H9 (cell line): ENCODE measurements at regions not wholly inside any gene's neighbourhood (a gene's known extent, or its start where the extent isn't known, plus 50 kb on each side); places are given as distances from the start of the nearest gene placed in this dataset.

Experiments
- DNase-seq: peaks from one replicate; pipeline ENCODE4 v3.0.0-alpha.2; 2017
- H2AFZ ChIP-seq: one replicate; pipeline ENCODE4 v1.6.1; 2013; ENCODE audit warnings: mild to moderate bottlenecking, low read length, control low read depth, moderate library complexity
- H2AK5ac ChIP-seq: 2 replicates; pipeline ENCODE4 v1.6.1; 2013; ENCODE audit warnings: low read length, control low read depth, mixed read lengths; ENCODE audit not compliant: insufficient read length
- H2BK120ac ChIP-seq: one replicate; pipeline ENCODE4 v1.6.1; 2013; ENCODE audit warnings: low read depth, mild to moderate bottlenecking, low read length, control low read depth, inconsistent platforms; ENCODE audit not compliant: poor library complexity, severe bottlenecking
- H2BK12ac ChIP-seq: 2 replicates; pipeline ENCODE4 v1.6.1; 2013; ENCODE audit warnings: low read length, control low read depth, mixed read lengths, low read depth; ENCODE audit not compliant: insufficient read length
- H2BK15ac ChIP-seq: 2 replicates; pipeline ENCODE4 v1.6.1; 2013; ENCODE audit warnings: low read depth, low read length, control low read depth
- H2BK20ac ChIP-seq: one replicate; pipeline ENCODE4 v1.6.1; 2013; ENCODE audit warnings: low read depth, mild to moderate bottlenecking, low read length, control low read depth, inconsistent platforms; ENCODE audit not compliant: poor library complexity, severe bottlenecking
- H2BK5ac ChIP-seq: 2 replicates; pipeline ENCODE4 v1.6.1; 2013; ENCODE audit warnings: low read length, control low read depth, mixed read lengths; ENCODE audit not compliant: insufficient read length
- H3K14ac ChIP-seq: 2 replicates; pipeline ENCODE4 v1.6.1; 2013; ENCODE audit warnings: low read length, control low read depth; ENCODE audit not compliant: insufficient read depth
- H3K18ac ChIP-seq: 2 replicates; pipeline ENCODE4 v1.6.1; 2013; ENCODE audit warnings: low read depth, mild to moderate bottlenecking, mixed read lengths, low read length, control low read depth; ENCODE audit not compliant: insufficient read length
- H3K23ac ChIP-seq: 2 replicates; pipeline ENCODE4 v1.6.1; 2013; ENCODE audit warnings: low read length, control low read depth, mixed read lengths, low read depth; ENCODE audit not compliant: insufficient read length
- H3K23me2 ChIP-seq: 2 replicates; pipeline ENCODE4 v1.6.1; 2013; ENCODE audit warnings: low read depth, mild to moderate bottlenecking, mixed read lengths, low read length, control low read depth; ENCODE audit not compliant: insufficient read length, poor library complexity, severe bottlenecking
- H3K27ac ChIP-seq: 2 replicates; pipeline ENCODE4 v1.5.1; 2013; ENCODE audit warnings: low read length, control low read depth, mixed read lengths, low read depth; ENCODE audit not compliant: insufficient read length
- H3K27me3 ChIP-seq: 2 replicates; pipeline ENCODE4 v1.6.1; 2013; ENCODE audit warnings: low read length, control low read depth, inconsistent platforms; ENCODE audit not compliant: insufficient read depth
- H3K4ac ChIP-seq: 2 replicates; pipeline ENCODE4 v1.6.1; 2013; ENCODE audit warnings: low read depth, mild to moderate bottlenecking, control low read depth, inconsistent platforms, low read length, moderate library complexity
- H3K4me1 ChIP-seq: 2 replicates; pipeline ENCODE4 v1.6.1; 2013; ENCODE audit warnings: low read length, control low read depth, inconsistent platforms; ENCODE audit not compliant: insufficient read depth
- H3K4me2 ChIP-seq: 2 replicates; pipeline ENCODE4 v1.6.1; 2013; ENCODE audit warnings: low read length, control low read depth, mixed read lengths; ENCODE audit not compliant: insufficient read length, insufficient read depth
- H3K56ac ChIP-seq: 2 replicates; pipeline ENCODE4 v1.6.1; 2013; ENCODE audit warnings: low read depth, mild to moderate bottlenecking, mixed read lengths, low read length, control low read depth; ENCODE audit not compliant: insufficient read length
- H3K79me1 ChIP-seq: 2 replicates; pipeline ENCODE4 v1.6.1; 2013; ENCODE audit warnings: low read depth, mild to moderate bottlenecking, moderate library complexity, low read length, control low read depth, inconsistent platforms; ENCODE audit not compliant: insufficient read depth, poor library complexity, severe bottlenecking
- H3K79me2 ChIP-seq: 2 replicates; pipeline ENCODE4 v1.6.1; 2013; ENCODE audit warnings: low read length, control low read depth, inconsistent platforms; ENCODE audit not compliant: insufficient read depth
- H3K9ac ChIP-seq: 2 replicates; pipeline ENCODE4 v1.6.1; 2013; ENCODE audit warnings: low read length, control low read depth, mixed read lengths; ENCODE audit not compliant: insufficient read length; ENCODE audit errors: extremely low read depth
- H3K9me3 ChIP-seq: one replicate; pipeline ENCODE4 v1.6.1; 2013; ENCODE audit warnings: low read depth, low read length, inconsistent platforms; ENCODE audit not compliant: control insufficient read depth
- H3T11ph ChIP-seq: one replicate; pipeline ENCODE4 v1.6.1; 2013; ENCODE audit warnings: mild to moderate bottlenecking, low read length, control low read depth, inconsistent platforms
- H4K20me1 ChIP-seq: one replicate; pipeline ENCODE4 v1.6.1; 2013; ENCODE audit not compliant: control insufficient read depth, insufficient read length, insufficient read depth
- H4K5ac ChIP-seq: 2 replicates; pipeline ENCODE4 v1.6.1; 2013; ENCODE audit warnings: low read depth, mild to moderate bottlenecking, mixed read lengths, low read length, control low read depth; ENCODE audit not compliant: insufficient read length
- H4K8ac ChIP-seq: replicated peaks from 2 replicates; pipeline ENCODE4 v1.6.1; 2013; ENCODE audit warnings: low read length, control low read depth, mixed read lengths, low read depth; ENCODE audit not compliant: insufficient read length
- H4K91ac ChIP-seq: 2 replicates; pipeline ENCODE4 v1.6.1; 2013; ENCODE audit warnings: low read depth, mild to moderate bottlenecking, moderate library complexity, mixed read lengths, low read length, control low read depth; ENCODE audit not compliant: insufficient read length
- H3K27ac Mint-ChIP-seq, 3 experiments: 2 replicates in 2 of 3; 3 replicates in 1 of 3; pipeline ENCODE4 v1.8.0; 2020 to 2021; ENCODE audit warnings: mixed read lengths in 3 of 3, mild to moderate bottlenecking in 1 of 3, moderate library complexity in 1 of 3
- H3K27me3 Mint-ChIP-seq: 2 replicates; pipeline ENCODE4 v1.8.0; 2021; ENCODE audit warnings: low read depth, mild to moderate bottlenecking, moderate library complexity, mixed read lengths
- H3K36me3 Mint-ChIP-seq, 3 experiments: 2 replicates in 2 of 3; 3 replicates in 1 of 3; pipeline ENCODE4 v1.8.0; 2020 to 2021; ENCODE audit warnings: low read depth in 3 of 3, mixed read lengths in 3 of 3; ENCODE audit not compliant: insufficient read depth in 1 of 3
- H3K4me1 Mint-ChIP-seq, 2 experiments: 2 replicates each; pipeline ENCODE4 v1.8.0; 2020; ENCODE audit warnings: mixed read lengths in 2 of 2
- H3K4me3 Mint-ChIP-seq, 2 experiments: 2 replicates in 1 of 2; 3 replicates in 1 of 2; pipeline ENCODE4 v1.8.0; 2020 to 2021; ENCODE audit warnings: mild to moderate bottlenecking in 2 of 2, mixed read lengths in 2 of 2, moderate library complexity in 1 of 2
- H3K9me3 Mint-ChIP-seq, 2 experiments: 2 replicates in 1 of 2; 3 replicates in 1 of 2; pipeline ENCODE4 v1.8.0; 2020; ENCODE audit warnings: mild to moderate bottlenecking in 2 of 2, mixed read lengths in 2 of 2, moderate library complexity in 1 of 2
- CTCF ChIP-seq: fragments of 200-600 bp; sonication (generic); conservative IDR thresholded peaks from 3 replicates; pipeline ENCODE4 v1.8.0; 2021; ENCODE audit warnings: antibody characterized with exemption, mild to moderate bottlenecking
- WGBS: extraction: QIAGEN DNeasy Blood & Tissue Kit; methylation state at CpG from one replicate; pipeline ENCODE4 v1.1.7; 2013; ENCODE audit warnings: missing lambda C conversion rate, low lambda C conversion rate, mixed read lengths; ENCODE audit not compliant: insufficient read length; ENCODE audit errors: extremely low coverage; 5-methylcytosine and 5-hydroxymethylcytosine counted together

GRCh38 chr2:45212953-45213635 is 203.8 kb upstream of the SIX2 start:
- Histone ChIP-seq H2BK12ac (no peak overlapping the region), H3K9ac (no peak overlapping the region), H3K18ac (no peak overlapping the region), H4K5ac (no peak overlapping the region), H2AK5ac (no peak overlapping the region), H3T11ph (no peak overlapping the region), H3K56ac (no peak overlapping the region), H2BK20ac (no peak overlapping the region), H3K27me3 (no peaks in the 10 kb centered on the region), H2BK5ac (no peak overlapping the region), H2AFZ (no peak overlapping the region), H3K23me2 (no peaks in the 10 kb centered on the region), H3K14ac (no peak overlapping the region), H3K27ac (no peak overlapping the region), H4K20me1 (no peaks in the 10 kb centered on the region), H3K23ac (no peak overlapping the region), H4K91ac (no peak overlapping the region), H2BK15ac (no peak overlapping the region), H3K4me1 (no peaks in the 10 kb centered on the region), H3K9me3 (no peaks in the 10 kb centered on the region), H3K79me1 (no peaks in the 10 kb centered on the region), H2BK120ac (no peak overlapping the region), H4K8ac (no peak overlapping the region), H3K4ac (no peak overlapping the region), H3K4me2 (no peak overlapping the region), H3K79me2 (no peaks in the 10 kb centered on the region)
- no peak overlapping the region for H3K27ac Mint-ChIP-seq
- no peak for DNase-seq
- H3K4me3 Mint-ChIP-seq, result no peak overlapping the region
- no peaks in the 10 kb centered on the region; a peak in 1 of 5 replicates for H3K9me3 Mint-ChIP-seq
- H3K4me1 Mint-ChIP-seq, result peaks cover under 1 to 2% of the 10 kb centered on the region in 2 experiments; a peak in 2 of 4 replicates
- no peaks in the 10 kb centered on the region for H3K36me3 Mint-ChIP-seq
- no peak for TF ChIP-seq CTCF
- WGBS, result no CpG with 5 or more reads among the region's 5 CpGs
- no peaks in the 10 kb centered on the region; the same call in 1 of the 2 replicates for H3K27me3 Mint-ChIP-seq
